Lung microvascular endothelial cell (primary cell): ENCODE measurements at regions not wholly inside any gene's neighbourhood (a gene's known extent, or its start where the extent isn't known, plus 50 kb on each side); places are given as distances from the start of the nearest gene placed in this dataset.

Experiments
- DNase-seq, 2 donors: peaks; one replicate each; pipeline versions ENCODE4 v3.0.0 to v3.0.0-alpha.2; 2010; ENCODE audit warnings: low read depth in 2 of 2

GRCh38 chr5:24854850-24855249, 210.1 kb upstream of the CDH10 start:
- no peak for DNase-seq

DNA sequence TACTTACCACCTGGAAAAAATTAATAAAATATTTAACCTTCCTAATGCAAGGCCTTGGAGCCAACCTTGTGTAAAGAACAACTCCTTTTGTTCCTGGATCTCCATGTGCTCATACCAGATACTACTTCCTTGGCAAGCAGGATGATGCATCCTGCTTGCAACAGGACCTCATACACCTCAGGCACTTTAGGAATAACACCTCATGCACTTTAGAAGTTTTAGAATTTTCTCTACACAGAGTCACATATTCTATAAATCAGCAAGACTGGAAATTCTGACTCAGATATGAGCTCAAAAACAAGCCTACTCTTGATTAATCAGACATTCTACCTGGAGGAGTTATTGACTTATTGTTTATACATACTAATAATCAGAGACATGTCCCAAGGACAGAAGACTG, 209.6 kb upstream of the CDH10 start:
- DNase-seq: no peak

DNA sequence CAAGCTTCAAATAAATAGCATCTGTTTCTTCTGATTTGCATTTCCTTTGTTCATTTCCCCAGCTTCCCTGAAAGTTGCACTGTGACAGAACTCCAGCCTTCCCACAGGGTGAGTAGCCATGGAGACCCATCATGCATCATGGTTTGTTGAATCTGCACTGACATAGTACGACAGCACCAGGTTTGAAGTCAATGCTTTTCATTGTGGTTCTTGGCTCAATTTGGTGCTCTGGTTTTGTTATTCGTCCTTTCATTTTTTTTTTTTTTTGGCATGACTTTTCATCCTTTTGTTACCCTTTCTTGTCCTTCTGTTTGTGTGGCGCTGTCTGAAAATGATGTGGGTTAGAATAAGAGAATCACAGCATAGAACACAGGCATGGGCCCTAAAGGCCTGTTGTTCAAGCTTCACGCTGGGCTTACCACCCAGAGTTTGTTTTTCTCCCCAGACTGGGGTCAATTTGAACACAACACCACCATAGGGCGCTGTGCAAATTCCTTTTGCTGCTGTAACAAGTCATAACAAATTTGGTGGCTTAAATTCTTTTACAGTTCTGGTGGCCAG, 206.2 kb upstream of the CDH10 start:
- no peak for DNase-seq

DNA sequence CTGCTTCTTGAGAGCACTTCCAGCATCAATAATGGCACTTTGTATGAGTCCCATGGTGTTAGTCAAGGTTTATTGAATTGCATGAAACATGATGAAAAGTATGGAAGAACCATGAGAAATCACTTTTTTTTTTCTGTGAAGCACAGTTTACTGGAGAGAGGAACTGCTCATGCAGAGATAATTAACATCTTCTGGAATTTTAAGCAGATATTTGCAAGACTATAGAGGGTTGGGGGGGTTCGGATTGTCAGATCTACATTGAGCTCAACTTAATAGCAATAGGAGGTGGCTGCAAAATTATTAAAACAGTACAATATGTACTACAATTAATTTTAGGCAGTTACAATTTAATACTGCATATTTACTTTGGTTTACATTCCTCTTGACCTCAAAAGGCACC, 204.4 kb upstream of the CDH10 start:
- no peak for DNase-seq

DNA sequence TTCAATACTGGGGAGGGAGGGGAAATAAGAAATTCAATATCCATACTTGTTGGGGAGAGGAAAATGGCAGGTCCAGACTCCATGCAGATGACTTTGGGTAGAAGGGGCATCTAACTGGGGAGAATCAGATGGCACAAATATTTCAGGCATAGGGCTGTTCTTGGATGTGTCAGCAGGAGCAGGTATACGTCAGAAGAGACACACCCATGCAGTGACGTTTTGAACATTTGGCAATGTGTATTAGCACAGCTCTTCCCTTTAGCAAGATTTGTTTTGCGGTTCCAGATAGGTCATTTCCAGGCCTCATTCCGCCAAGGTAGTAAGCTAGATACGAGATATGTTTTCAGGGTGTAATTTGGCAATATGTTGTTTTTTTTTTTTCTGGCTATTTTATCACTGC, 187.2 kb upstream of the CDH10 start:
- DNase-seq: no peak

DNA sequence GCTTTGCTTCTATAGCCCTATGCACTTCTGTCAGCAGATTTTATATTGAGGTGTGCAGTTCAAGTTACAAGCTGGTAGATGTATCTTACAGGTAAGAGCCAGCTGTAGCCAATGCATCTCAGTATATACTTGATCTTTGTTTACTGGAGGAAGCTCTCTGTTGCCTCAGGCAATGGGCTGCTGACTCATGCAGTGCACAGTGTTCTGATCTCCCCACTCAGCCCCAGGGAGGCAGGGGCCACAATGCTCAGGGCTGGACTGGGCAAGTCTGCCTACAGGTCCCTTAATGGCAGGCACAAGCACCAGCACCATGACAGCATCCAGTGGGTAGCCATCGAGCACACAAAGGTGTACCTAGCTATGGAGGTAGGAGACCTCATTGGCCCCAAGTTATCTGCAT, 178.8 kb upstream of the CDH10 start:
- DNase-seq: no peak

DNA sequence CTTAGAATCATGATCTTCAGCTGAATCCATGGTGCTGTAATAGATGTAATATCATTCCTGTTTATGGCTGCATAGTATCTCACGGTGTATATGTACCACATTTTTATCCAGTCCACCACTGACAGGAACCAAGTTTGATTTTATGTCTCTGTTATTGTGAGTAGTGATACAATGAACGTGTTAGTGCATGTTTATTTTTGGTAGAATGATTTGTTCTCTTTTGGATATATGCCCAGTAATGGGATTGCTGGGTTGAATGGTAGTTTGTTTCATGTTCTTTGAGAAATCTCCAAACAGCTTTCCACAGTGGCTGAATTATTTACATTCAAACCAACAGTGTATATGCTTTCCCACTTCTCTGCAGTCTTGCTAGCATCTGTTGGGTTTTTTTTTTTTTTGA, 175.1 kb upstream of the CDH10 start:
- DNase-seq: no peak

DNA sequence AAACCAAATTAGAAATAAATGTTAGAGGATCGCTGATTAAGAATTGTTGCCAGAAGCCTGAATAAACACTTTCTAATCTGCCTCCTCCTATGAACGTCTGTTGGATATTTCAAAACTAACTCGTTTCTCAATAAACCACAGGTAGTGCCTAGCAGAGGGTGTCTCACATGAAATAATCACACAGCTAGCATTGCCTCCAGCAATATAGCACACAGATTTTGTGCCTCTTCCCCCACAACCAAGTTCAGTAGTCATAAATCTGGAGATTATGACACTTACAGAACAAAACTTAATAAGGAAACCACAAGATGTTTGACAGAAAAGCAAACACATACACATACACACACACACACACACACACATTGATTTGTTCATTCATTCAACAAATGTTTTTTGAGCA, 173.2 kb upstream of the CDH10 start:
- DNase-seq: no peak

DNA sequence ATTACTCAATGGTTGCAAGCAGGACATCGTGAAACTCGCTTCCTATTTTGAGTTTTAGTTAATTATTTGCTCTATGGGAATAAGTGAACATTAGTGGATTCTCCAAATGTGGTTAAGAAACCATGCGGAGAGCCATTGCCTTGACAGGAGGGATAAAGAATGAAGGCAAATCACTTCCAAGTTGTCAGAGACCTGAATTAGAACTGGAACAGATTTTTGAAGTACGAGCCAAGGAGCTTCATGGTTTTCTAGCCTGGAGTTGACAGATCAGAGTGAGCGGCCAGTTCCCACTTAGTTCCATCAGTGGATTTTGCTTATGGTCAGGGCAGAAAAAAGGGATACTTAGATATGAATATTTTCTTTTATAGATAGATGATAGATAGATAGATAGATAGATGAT, 171.4 kb upstream of the CDH10 start:
- DNase-seq: no peak

DNA sequence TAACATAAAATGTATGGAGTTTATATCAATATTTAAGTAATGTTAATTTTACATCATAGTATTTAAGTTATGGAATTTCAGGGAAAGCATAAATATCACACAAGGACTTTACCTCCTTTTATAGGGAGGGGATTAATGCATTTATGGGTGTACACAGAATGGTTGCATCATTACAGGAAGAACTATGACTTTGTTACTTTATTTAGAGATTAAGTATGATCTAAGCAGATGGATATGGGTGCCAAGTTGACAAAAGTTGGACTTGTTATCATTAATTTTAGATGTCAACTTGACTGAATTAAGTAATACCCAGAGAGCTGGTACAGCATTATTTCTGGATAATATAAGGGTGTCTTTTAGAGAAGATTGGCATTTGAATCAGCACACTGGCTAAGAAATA, 160.5 kb upstream of the CDH10 start:
- DNase-seq: no peak

GRCh38 chr5:24804221-24804681, 159.5 kb upstream of the CDH10 start:
- no peak for DNase-seq

DNA sequence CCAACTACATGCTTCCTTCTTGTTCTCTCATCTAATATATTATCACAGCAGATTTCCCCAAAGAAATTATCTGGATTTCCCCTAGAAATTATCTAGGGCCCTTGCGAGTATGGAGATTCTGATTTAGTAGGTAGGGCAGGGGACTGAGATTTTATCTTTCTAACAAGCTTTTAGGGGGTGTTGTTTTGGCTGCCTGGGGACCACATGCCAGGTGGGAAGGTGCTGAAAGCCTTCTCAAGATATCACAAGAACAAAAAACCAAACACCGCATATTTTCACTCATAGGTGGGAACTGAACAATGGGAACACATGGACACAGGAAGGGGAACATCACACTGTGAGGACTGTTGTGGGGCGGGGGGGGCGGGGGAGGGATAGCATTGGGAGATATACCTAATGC, 146.5 kb upstream of the CDH10 start:
- DNase-seq: no peak

GRCh38 chr5:24789611-24790351, 145.0 kb upstream of the CDH10 start:
- DNase-seq: no peak

DNA sequence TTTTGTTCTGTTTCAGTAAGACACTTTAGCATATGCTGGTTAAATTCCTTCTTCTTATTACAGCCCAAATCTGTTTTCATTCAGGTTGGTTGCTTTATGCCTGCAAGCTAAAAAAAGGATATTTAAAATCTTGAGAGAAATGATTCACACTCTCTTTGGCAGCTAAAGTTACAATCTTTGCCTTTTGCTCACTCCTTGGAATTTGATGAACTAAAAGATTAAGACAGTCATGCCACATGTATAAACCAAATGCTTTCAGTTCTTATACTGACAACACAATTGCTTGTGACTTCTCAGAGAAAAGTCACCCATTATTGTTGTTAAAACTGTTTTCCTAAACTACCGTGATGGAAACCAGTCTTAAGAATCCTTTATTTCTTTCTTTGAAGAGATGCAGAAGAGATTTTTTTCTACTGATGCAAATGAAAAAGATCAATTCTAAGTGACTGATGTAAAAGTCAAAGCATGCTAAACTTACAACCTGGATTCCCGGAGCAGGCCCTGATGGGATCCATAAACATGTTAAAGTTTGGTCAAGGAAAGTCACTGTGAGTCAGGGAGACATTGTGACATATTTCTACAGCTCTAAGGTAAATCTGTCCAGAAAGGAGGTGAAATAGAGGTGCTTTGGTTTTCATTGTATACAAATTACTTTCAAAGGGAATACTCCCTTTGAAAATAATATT, 144.2 kb upstream of the CDH10 start:
- no peak for DNase-seq

GRCh38 chr5:24786108-24786507, 141.3 kb upstream of the CDH10 start:
- DNase-seq: no peak

GRCh38 chr5:24783596-24783995, 138.8 kb upstream of the CDH10 start:
- DNase-seq: no peak

DNA sequence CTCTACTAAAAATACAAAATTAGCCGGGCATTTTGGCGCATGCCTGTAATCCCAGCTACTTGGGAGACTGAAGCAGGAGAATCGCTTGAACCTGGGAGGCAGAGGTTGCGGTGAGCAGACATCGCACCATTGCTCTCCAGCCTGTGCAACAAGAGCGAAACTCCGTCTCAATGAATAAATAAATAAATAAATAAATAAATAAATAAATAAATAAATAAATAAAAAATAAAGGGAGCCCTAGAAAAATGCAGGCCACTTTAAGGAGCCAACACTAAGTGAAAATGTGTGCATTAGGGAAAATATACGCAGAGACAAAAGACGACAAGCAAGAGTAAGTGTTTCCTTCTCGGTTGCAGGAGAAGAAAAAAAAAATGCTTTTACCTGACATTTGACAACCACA, 132.6 kb upstream of the CDH10 start:
- no peak for DNase-seq

DNA sequence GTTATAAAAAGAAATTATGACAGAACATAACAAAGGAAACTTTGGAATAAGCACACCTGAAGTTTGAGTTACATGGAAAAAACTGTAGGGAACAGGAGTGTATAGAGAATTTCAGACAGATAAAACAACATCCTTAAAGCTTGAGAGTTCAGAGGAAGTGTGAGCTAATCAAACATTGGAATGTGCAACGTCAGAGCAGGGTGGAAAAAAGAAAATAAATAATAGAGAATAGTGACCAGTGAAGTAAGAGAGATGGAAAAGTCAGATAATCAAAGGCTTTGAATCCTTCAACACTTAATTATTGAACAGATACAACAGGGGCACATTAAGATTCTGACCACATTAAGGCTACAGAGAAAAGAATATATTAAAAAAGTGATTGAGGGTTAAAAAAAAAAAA, 128.5 kb upstream of the CDH10 start:
- DNase-seq: no peak

GRCh38 chr5:24767086-24767485, 122.3 kb upstream of the CDH10 start:
- no peak for DNase-seq

GRCh38 chr5:24765219-24765618, 120.4 kb upstream of the CDH10 start:
- no peak for DNase-seq

DNA sequence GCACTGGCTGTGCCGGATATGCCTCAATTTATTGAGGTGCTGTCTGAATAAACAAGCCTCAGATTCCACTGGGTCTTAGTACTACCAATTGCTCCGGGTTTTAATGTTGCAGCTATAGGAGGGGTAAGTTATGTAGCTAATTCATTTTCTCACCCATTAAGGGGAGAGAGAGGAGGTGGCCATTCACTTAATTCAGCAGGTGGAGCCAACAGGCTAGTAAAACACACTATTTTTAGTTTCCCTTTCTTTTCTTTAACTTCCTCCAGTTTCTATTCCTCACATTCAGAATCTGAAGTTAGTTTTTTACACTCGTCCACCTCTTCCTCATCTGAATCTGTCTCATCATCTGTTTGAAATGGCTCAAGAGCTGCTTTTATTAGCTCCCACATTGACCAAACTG, 105.6 kb upstream of the CDH10 start:
- no peak for DNase-seq

DNA sequence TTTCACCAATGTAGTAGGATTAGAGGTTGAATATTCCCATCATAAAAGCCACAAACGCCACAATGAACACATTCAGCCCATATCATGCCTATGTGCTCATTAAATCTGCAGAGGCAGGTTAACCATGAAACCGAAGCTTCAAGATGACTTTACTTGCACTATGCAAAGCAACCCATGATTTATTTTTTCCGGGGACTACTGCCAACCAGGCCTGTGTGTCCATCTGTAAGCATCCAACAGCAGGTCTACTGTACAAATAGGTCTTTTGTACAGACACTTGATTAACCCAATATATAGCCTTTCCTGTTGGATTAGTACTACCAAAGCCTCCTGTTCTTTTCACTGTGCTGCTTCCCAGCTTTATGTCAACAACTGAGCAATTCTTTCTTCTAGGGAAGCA, 104.9 kb upstream of the CDH10 start:
- peak in 1 of 2 donors; percentile 1 for DNase-seq

GRCh38 chr5:24747327-24747726, 102.5 kb upstream of the CDH10 start:
- DNase-seq: no peak
